ENCODE measurements at regions not wholly inside any gene's neighbourhood (a gene's known extent, or its start where the extent isn't known, plus 50 kb on each side); places are given as distances from the start of the nearest gene placed in this dataset.

- TF ChIP-seq ARNTL (CRISPR knock-in tag; IDR thresholded peaks at IDR 0.05) (0 out of 2 replicates have a peak, but pooled peaks have one; percentile 32), ATF5 (CRISPR knock-in tag; IDR thresholded peaks at IDR 0.05; ENCODE audit: low read depth) (0 out of 2 replicates have a peak, but pooled peaks have one; percentile 31), CHCHD3 (CRISPR knock-in tag; IDR thresholded peaks at IDR 0.05) (no peak), ETS1 (CRISPR knock-in tag; IDR thresholded peaks at IDR 0.05) (no peak), ZNF383 (CRISPR knock-in tag; IDR thresholded peaks at IDR 0.05; ENCODE audit: borderline replicate concordance) (no peak), FOXP4 (CRISPR knock-in tag; IDR thresholded peaks at IDR 0.05) (no peak), ZNF639 (CRISPR knock-in tag; conservative IDR thresholded peaks at IDR 0.05) (no peak), ZNF446 (CRISPR knock-in tag; IDR thresholded peaks at IDR 0.05) (0 out of 2 replicates have a peak, but pooled peaks have one; percentile 42), STAT5B (CRISPR knock-in tag; IDR thresholded peaks at IDR 0.05) (no peak), KLF9 (CRISPR knock-in tag; IDR thresholded peaks at IDR 0.05; ENCODE audit: low read depth) (no peak), CREB1 (IDR thresholded peaks at IDR 0.05) (no peak), CREB1 (CRISPR knock-in tag; IDR thresholded peaks at IDR 0.05) (no peak), PPARG (CRISPR knock-in tag; conservative IDR thresholded peaks at IDR 0.05) (no peak)
These were observed 589.1 kb downstream of the MTRR start (continued) for GRCh38 chr5:8458038-8458383.
